Urinary bladder (tissue), 3 donors: ENCODE measurements at regions not wholly inside any gene's neighbourhood (a gene's known extent, or its start where the extent isn't known, plus 50 kb on each side); places are given as distances from the start of the nearest gene placed in this dataset.

Experiments
- DNase-seq: peaks from one replicate; pipeline ENCODE4 v3.0.0-alpha.2; 2015; ENCODE audit errors: extremely low spot score
- H3K27ac ChIP-seq: one replicate; pipeline ENCODE4 v1.5.1; 2013; ENCODE audit warnings: low read depth, mild to moderate bottlenecking, moderate library complexity
- H3K36me3 ChIP-seq: one replicate; pipeline ENCODE4 v1.6.1; 2013; ENCODE audit warnings: mild to moderate bottlenecking, moderate library complexity; ENCODE audit not compliant: insufficient read depth
- H3K4me1 ChIP-seq: one replicate; pipeline ENCODE4 v1.6.1; 2013; ENCODE audit warnings: mild to moderate bottlenecking, moderate library complexity; ENCODE audit not compliant: insufficient read depth
- H3K4me3 ChIP-seq: one replicate; pipeline ENCODE4 v1.5.1; 2013; ENCODE audit warnings: low read depth, low read length
- WGBS: extraction: QIAGEN DNeasy Blood & Tissue Kit; methylation state at CpG from one replicate; pipeline ENCODE4 v1.1.7; 2013; 5-methylcytosine and 5-hydroxymethylcytosine counted together
- donor health status: healthy with polysubstance abuse.
- donor health status: healthy.

DNA sequence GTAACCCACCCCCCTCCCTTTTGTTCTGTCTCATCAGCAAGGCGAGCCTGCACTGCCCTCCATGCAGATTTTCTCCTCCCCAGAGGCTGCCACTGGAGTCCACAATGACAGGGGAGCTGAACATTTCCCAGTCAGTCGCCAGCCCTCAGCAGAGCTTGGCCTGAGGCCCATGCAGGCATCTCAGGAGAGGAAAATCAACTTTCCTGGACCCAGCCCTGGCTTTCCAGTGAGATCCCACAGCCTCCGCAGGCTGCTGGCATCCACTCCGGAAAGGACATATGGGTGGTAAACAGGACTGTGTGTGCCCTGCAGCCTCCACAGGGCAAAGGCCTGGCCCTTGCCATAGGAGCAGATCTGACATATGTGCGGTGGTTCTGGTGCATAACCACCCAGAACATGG lies 253.8 kb downstream of the TNS1 start:
- no peaks in the 10 kb centered on the region for H3K4me1 ChIP-seq
- H3K36me3 ChIP-seq, result no peaks in the 10 kb centered on the region
- DNase-seq, result no peak
- H3K27ac ChIP-seq, result no peak overlapping the region
- no peak overlapping the region for H3K4me3 ChIP-seq
- 71% methylated on average over 5 of the region's 5 CpGs for WGBS

- Histone ChIP-seq H3K36me3 (no peaks in the 10 kb centered on the region), H3K27ac (no peak overlapping the region), H3K4me1 (no peaks in the 10 kb centered on the region), H3K4me3 (no peak overlapping the region)
- WGBS, result 76% methylated on average over 3 of the region's 3 CpGs
- no peak for DNase-seq
Observed at GRCh38 chr2:217746808-217747207, 256.0 kb downstream of the TNS1 start.

DNA sequence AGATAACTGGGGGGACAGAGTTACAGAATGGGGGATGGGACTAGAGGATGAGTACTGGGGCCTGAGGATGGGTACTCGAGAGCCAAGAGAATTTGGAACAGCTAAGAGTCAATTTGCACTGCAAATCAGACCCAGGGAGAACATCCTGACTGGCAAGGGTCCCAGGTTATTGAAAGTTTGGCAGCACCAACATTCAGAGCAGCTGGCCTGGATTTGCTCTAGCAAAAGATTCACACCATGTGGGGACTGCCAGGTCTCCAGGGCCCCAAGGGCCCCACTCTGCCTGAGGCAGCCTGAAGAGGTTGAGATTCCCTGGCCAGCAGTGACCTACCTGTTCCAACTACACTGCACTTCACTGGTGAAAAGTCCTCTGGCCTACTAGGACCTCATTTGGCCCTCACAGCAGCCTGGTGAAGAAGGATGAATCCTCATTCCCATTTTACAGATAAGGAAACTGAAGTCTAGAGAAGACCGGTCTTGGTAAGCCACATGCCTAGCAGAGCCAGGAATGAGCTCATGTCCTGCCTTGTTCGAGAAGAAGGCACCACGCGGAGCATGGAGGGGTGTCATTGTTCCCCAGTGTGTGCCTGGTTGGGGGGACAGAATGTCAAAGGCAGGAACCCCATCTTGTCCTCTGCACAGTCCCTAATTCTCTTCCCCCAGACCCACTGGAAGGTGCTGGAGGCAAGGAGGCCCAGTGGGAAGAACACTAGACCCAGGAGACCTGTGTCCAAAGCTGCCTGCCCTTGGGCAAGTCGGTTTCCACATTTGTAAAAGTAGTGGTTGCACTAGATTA lies 258.6 kb downstream of the TNS1 start:
- no peaks in the 10 kb centered on the region for H3K4me1 ChIP-seq
- H3K36me3 ChIP-seq, result no peaks in the 10 kb centered on the region
- no peak for DNase-seq
- no peak overlapping the region for H3K27ac ChIP-seq
- no peak overlapping the region for H3K4me3 ChIP-seq
- 79% methylated on average over 6 of the region's 6 CpGs for WGBS

DNA sequence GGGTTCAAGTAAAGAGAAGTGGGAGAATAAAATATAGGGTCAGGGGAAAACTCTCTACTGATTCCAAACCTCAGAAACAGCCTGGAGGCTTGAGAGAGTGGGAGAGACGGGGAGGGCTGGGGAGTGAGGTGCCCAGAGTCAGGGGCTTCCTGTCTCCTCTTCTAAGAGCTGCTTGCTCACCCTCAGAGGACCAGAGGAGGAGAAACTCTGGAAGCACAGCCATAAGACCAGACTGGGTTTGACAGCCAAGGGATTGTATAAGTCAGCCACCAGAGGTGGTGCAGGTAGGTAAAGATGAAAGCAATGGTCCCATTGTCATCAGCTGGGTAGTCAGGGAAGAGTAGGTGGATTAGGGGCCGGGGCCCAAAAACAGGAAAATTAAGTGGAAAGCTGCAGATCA lies 259.4 kb downstream of the TNS1 start:
- Histone ChIP-seq H3K36me3 (no peaks in the 10 kb centered on the region), H3K4me1 (no peaks in the 10 kb centered on the region), H3K4me3 (no peak overlapping the region), H3K27ac (no peak overlapping the region)
- no peak for DNase-seq
- 95% methylated on average over 2 of the region's 2 CpGs for WGBS

DNA sequence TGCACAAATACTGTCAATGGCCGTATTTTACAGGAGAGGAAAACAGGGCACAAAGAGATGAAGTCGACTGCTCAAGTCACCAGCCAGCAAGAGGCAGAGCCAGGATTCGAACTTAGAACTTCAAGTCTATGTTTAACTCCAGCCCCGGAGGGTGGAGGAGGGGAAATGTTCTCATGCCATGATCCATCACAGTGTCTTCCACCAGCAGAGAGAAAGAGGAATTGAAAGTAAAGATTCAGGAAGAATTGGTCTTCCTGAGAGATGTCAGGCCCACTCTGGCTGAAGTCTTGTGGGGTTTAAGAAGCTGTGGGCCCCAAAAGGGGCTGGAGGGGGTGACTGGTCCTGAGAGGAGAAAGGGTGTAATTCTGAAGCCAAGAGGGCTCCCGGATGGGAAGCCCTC lies 260.0 kb downstream of the TNS1 start:
- WGBS, result 87% methylated on average over 5 of the region's 5 CpGs
- Histone ChIP-seq H3K4me1 (no peaks in the 10 kb centered on the region), H3K27ac (no peak overlapping the region), H3K36me3 (no peaks in the 10 kb centered on the region), H3K4me3 (no peak overlapping the region)
- DNase-seq, result no peak

GRCh38 chr2:217742276-217742675 lies 260.5 kb downstream of the TNS1 start:
- Histone ChIP-seq H3K4me1 (no peaks in the 10 kb centered on the region), H3K27ac (no peak overlapping the region), H3K4me3 (no peak overlapping the region), H3K36me3 (no peaks in the 10 kb centered on the region)
- WGBS, result 91% methylated on average over 4 of the region's 4 CpGs
- no peak for DNase-seq

DNA sequence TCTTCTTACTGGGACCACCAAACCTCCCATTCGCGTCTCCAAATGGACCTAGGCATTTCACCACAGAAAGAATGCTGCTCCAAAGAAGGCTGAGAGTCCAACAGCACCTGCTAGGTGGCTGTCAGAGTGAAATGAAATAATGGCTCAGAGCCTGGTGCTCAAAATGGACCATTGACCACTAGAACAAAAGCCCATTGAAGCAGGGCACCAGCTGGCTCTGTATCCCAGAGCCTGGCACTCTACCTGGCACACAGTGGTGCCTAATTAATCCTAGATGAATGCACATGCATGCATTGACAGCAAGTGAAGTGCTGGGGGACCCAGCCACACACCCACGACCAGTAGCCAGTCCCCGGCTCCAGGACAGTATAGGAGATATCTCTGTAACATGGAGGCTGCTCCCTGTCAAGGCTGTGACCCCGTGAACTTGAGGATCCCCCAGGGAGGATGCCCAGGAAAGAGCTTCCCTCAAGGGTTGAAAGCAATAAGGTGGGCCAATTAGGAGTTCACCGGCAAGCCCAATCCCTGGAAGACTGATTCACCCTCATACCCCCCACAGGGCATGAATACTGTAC lies 261.3 kb downstream of the TNS1 start:
- no peak for DNase-seq
- H3K4me1 ChIP-seq, result no peaks in the 10 kb centered on the region
- H3K4me3 ChIP-seq, result no peak overlapping the region
- 97% methylated on average over 6 of the region's 6 CpGs for WGBS
- no peak overlapping the region for H3K27ac ChIP-seq
- no peaks in the 10 kb centered on the region for H3K36me3 ChIP-seq

- H3K36me3 ChIP-seq, result no peaks in the 10 kb centered on the region
- no peaks in the 10 kb centered on the region for H3K4me1 ChIP-seq
- H3K27ac ChIP-seq, result no peak overlapping the region
- 77% methylated on average over 6 of the region's 6 CpGs for WGBS
- H3K4me3 ChIP-seq, result no peak overlapping the region
- no peak for DNase-seq
Observed at GRCh38 chr2:217740756-217741155, 262.0 kb downstream of the TNS1 start.

GRCh38 chr2:217740178-217740577 lies 262.6 kb downstream of the TNS1 start:
- WGBS, result 84% methylated on average over 4 of the region's 4 CpGs
- no peaks in the 10 kb centered on the region for H3K36me3 ChIP-seq
- no peak for DNase-seq
- no peaks in the 10 kb centered on the region for H3K4me1 ChIP-seq
- H3K4me3 ChIP-seq, result no peak overlapping the region
- H3K27ac ChIP-seq, result no peak overlapping the region

GRCh38 chr2:217739741-217740140 lies 263.1 kb downstream of the TNS1 start:
- no peak for DNase-seq
- Histone ChIP-seq H3K4me1 (no peaks in the 10 kb centered on the region), H3K4me3 (no peak overlapping the region), H3K36me3 (no peaks in the 10 kb centered on the region), H3K27ac (no peak overlapping the region)
- WGBS, result 93% methylated on average over 1 of the region's 1 CpG

DNA sequence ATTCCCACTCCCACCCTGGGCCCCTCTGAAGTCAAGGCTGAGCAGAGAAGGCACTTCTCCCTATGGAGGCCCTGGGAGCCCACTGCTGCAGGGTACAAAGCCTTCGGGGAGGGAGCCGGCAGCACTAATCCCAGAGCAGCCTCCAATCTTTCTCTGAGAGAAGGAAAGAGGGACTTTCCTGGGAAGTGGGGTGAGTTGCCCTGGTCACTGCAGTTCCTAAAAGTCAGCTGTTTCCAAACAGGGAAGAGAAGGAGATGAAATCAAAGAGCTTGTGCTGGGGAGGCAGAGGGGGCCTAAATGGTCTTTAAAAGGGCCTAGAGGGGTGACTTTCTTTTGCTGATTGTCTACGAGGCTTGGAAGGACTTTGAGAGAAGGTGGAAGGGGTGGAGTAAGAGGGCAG lies 264.7 kb downstream of the TNS1 start:
- H3K4me1 ChIP-seq, result no peaks in the 10 kb centered on the region
- WGBS, result 87% methylated on average over 3 of the region's 3 CpGs
- DNase-seq, result no peak
- no peaks in the 10 kb centered on the region for H3K36me3 ChIP-seq
- H3K27ac ChIP-seq, result no peak overlapping the region
- no peak overlapping the region for H3K4me3 ChIP-seq

DNA sequence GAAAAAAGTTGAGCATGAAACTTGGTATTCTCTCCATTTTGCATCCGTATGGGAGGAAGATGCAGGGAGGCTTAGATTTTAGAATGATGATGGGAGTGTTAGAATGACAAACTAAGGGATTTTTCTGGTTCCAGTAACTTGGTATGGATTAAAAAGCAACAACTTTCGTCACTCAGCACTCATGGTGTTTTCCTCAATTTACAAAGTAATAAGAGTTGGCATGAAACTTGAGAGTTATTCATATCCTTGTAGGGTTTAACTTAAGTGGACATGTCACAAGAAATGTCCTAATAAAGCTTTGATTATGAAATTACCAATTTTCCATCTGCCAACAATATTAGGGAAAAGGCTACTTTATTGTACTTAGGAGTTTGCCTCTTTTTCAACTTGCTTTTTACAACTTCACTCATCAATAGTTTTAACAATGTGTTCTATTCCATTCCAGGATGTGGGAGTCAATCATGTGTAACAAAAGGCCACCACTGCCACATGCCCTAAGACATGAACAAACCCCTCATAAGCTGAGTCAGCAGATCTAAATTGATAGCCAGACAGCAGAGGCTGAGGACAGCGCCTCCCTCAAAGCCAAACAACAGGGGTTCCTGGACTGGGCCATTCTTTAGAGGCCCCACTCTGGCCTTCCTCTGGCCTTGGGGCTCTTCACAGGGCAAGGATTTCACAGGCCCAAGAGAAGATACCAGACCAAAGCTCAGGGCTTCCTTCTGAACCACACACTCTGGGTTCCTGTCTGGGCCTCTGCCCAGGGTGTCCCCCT lies 265.8 kb downstream of the TNS1 start:
- WGBS, result 93% methylated on average over 3 of the region's 3 CpGs
- Histone ChIP-seq H3K4me1 (no peaks in the 10 kb centered on the region), H3K4me3 (no peak overlapping the region), H3K36me3 (no peaks in the 10 kb centered on the region), H3K27ac (no peak overlapping the region)
- no peak for DNase-seq

DNA sequence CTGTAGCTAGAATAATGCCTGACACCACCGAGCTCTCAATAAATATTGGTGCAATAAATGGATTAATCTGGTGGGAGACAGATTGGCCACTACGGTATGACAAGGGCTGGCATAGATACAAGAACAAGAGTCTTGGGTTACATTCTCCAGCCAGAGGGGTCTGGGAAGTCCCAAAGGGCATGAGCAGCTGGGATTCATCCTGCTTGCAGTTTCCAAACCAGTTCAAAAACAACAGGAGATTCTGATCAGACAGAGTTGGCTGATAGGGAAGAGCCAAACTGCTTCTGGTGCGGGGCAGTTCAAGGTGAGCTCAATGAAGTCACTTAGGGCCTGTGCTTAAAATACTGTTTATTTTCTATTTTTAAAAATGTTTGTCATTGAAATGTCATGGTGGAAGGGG lies 266.9 kb downstream of the TNS1 start:
- Histone ChIP-seq H3K27ac (no peak overlapping the region), H3K4me3 (no peak overlapping the region), H3K4me1 (no peaks in the 10 kb centered on the region), H3K36me3 (no peaks in the 10 kb centered on the region)
- 69% methylated on average over 3 of the region's 3 CpGs for WGBS
- DNase-seq, result no peak

- Histone ChIP-seq H3K4me3 (no peak overlapping the region), H3K36me3 (no peaks in the 10 kb centered on the region), H3K27ac (no peak overlapping the region), H3K4me1 (no peaks in the 10 kb centered on the region)
- no peak for DNase-seq
Observed at GRCh38 chr2:217735034-217735433, 267.8 kb downstream of the TNS1 start.
